Stimulated activated naive CD4-positive, alpha-beta T cell (primary cell): ENCODE measurements at regions not wholly inside any gene's neighbourhood (a gene's known extent, or its start where the extent isn't known, plus 50 kb on each side); places are given as distances from the start of the nearest gene placed in this dataset.
"Not testable (repeated sequence)": the region's sequence is repeated elsewhere in the genome, so short reads cannot be mapped to it uniquely, and the experiment has no call there.

Experiments
- DNase-seq, 6 experiments: peaks; one replicate each; lab custom pipeline; 2025; lab: John Stamatoyannopoulos, UW

DNA sequence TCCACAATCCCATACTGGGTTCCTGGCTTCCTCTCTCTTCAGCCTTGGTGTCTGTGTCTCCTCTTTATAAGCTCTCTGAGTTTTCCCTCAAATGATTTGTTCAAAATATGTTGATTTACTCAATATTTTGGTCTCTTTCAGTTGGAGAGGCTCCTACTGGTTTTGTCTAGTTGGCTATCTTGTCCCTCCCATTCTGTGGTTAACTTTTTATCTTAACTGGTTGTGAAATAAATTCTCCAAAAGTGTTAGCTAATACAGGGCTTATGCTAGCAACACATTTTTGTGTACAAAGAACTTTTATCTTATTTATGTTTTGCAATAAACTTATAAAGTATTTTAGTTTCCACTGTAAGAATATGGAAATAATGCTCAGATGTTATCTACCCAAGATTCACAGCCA is 200.9 kb downstream of the AASDHPPT start:
- no peak for DNase-seq

DNA sequence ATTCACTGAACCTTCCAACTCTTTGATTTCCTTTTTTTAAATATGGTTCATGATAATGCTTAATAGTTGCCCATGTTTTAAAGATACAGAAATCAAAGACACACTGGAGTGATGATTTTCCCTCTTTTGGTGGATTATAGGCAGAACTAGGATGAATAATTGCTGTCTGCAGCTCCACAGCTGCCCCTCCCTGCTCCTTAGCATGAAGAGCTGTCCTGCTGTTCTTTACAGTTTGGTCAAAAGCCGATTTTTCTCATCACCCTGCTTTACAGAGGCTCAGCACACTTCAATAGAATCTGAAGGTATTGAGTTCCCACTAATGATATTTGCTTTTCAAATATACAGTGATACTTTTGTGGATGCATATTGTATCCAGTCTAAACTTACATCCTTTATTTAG is 202.6 kb downstream of the AASDHPPT start:
- no peak for DNase-seq

DNA sequence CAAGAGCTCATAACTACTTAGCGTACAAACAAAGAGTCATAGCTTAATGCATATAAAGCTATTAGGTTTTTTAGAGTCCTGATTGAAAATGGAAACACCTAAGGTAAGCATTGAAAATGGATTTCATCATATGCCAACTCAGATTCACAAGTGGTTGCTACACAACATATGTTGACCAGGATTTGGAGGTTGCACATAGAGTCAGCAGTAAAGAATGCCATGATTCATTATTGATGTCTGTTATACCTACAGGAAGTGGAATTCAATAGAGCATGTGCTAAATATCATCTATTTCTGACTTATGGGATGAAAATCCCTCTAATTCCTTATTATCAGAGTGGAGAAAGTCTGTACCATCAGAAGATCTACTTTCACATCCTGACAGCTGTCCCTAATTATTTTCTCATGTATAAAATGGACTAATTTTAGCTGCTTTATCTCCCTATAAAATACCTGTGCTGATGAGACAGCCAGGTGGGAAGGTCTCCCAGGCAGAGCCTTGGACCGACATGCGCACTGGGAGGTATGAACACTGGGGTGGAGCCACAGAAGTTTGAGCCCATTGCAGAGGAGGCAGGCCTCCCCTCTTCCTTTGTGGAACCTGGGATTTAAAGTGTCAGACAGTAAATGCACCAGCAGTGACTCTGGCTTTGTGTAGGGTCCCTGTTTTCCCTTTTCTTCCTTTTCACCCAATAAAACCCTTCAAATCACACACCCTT is 204.2 kb downstream of the AASDHPPT start:
- no peak for DNase-seq

DNA sequence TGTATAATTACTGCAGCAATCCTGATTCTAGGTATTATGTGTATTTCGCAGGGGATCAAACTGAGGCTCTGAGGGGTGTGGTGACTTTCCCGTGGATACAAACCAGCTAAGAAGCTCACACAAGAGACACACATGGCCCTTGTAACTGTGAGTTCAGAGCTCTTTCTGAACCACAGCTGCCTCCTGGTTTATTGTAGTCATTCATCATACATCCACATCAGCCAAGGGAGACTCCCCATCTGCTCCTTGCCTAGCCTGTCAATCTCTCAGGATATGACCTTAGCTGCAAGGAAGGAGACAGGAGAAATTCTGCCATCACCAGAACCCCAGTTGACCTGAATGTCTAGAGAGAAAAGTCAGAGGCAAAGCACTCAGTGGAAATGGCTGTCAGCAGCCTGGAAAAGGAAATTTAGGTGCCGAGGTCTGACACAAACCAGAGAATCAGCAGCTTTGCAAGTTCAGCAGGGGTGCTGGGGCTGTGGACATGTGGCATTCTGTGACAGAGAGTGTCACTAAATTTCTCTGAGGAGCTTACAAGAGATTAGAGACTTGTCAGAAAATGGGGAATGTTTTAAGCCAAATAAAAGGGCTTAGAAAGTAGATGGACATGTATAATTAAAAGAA is 209.5 kb downstream of the AASDHPPT start:
- DNase-seq, result no peak

DNA sequence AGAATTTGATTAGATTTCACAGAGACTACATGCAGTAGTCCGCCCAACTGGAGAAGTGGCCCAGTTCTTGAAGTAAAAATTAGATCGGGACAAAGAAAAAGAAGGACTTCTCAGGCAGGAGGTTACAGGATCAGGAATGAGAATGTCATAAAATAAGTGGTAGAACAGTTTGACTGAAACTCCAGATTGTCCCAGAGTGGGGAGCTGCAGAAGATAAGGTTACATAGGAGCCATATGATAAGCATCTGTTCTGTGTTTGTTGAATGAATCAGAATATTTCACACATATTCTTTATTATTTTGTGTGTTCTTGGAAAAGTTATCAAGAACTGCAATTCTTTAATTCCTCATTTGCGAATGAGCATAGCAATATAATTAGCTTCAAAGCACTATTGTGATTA is 210.6 kb downstream of the AASDHPPT start:
- no peak for DNase-seq

DNA sequence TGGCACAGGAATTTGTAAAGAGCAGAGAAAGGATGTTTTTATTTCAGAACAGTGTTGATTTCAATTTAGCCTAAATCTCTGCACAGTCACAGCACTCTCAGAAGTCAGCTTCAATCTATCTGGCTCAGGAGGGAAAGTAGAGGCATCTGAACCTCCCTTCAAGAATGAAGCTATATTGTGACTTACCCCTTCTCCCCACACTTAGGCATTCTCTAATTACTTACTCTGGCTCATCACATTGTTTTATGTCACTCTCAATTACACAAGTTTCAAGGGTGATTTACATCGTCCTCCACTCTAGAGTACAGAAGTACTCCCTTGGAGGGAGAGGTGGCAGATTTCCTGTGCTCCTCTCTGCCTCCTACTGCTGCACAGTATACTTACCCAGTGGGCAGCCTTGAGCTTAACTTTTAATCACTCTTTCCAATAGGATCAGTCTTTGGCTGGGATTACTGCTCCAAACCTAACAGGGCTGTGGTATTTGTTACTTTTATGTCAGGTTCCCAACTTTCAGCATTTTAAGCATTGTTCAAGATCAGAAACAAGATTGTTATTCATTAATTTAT is 211.4 kb downstream of the AASDHPPT start:
- no peak for DNase-seq

DNA sequence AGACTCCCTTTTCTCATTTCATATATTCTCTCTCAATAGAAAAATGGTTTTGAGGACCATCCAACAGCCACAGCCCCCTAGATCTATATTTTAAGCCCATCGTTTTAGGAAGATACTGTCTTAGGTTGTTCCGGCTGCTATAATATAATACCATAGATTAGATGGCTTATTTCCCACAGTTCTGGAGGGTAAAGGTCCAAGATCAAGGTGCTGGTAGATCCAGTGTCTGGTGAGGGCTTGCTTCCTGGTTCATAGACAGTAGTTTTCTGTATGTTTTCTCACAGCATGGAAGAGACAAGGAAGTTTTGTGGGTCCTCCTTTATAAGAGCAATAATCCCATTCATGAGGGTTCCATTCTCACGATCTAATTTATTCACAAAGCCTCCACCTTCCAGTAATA is 215.1 kb downstream of the AASDHPPT start:
- DNase-seq, result no peak

DNA sequence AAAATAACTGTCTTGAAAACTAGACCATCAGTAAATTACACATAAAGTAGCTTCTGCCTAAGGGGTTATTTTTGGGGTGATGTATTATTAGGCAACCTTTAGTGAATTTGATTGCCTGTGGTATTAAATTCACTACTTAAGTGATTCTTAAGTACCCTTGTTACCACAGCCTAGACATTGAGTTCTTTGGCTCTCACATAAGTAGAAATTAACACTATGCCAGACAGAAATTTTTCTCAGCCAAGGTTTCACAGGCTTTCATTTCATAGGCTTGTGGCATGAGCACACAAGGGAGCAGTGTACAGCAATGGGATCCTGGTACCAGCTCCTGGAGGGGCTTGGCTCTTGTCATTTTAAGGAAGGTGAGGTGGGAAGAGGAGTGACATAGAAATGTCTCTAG is 218.5 kb downstream of the AASDHPPT start:
- DNase-seq, result no peak

DNA sequence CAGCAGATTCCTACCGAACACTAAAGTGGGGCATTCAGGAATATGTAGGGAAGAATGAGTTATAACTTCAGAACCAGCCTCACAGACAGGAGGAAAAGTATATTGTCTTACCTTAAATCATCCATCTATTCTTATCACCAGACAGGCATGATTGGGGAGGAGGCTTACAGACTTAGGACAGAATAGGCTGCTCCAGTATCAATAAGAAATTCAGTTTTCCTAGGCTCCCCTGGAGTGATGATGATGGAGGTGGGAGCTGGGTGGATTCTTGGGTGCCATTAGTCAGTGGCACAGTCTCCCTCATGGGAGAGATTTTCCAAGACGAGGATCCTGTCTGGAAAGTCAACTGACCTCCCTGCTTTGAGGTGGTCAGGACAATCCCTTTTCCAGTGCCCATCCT is 225.0 kb downstream of the AASDHPPT start:
- DNase-seq, result no peak

DNA sequence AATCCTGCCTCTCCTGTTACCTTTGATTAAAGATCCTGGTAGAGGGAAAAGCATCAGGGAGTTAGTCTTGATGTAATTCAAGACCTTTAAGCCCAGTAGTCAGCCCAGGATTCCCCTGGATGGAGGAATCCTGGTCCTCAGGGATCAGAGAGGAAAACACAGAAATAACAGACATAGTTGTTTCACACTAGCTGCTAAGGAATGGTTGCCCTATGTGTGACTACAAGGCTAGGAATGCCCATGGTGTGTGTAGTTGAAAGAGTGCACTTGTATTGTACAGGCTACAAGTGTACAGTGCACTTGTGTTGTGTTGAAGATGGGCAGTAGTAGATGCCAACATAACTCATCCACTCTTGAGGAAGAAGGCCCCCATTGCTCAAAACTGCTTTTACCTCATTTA is 226.8 kb downstream of the AASDHPPT start:
- DNase-seq, result no peak

DNA sequence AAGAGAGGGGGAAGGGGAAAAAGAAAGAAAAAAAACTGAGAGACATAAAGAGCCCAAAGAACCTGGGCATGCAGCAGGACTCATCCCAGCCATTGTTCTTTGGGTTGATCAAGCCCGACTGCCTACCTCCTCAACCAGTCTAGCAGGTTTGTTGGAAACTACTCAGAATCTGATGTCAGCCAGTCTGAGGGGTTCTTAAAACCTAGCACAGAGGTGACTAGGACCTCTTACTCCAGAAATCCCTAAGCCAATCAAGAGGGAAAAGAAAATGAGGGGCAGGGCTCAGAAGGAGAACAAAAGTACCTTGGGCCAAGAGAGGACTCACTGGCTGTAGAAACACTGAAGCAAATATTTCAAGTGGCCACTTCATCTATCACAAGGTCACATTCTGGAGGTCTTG is 228.0 kb downstream of the AASDHPPT start:
- no peak for DNase-seq

DNA sequence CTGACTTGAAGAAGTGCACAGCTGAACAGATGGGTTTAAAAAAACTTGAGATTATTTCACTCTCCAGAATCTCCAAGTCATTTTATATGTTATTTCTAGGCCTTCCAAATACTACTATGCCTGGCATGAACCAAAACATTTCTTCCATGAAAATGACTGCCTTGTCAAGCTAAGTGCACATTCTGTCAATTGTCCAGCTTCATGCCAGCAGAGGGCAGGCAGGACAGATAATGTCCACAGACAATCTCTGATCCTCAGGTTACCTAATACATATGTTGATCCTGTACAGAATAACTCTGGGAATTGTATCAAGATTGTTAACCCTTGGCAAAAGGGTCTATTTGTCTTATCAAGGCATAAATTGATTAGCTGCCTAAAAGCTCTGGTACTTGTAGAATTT is 229.5 kb downstream of the AASDHPPT start:
- no peak for DNase-seq

DNA sequence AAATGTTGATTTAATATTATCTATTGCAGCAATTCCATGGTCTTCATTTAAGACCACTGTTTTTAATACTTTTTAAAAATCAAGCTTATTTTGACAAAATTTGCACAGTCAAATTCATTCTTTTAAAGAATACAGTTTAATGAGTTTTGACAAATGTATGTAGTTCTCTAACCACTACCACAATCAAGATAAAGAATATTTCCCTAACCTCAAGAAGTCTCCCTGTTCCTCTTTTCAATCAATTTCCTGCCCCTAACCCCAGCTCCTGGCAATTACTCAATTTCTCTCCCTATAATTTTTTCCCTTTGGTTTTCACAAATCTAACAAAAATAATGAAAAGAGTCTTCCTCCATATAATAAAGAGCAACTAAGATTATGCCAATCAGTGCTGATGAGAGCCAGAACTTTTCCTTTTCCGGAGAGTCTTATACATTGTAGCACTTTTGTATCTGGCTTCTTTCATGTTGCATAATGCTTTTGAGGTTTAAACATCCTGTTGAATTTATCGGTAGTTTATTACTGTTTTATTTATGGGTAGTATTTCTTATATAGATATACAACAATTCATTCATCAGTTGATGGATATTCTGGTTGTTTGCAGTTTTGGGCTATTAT is 231.7 kb downstream of the AASDHPPT start:
- DNase-seq, result no peak

DNA sequence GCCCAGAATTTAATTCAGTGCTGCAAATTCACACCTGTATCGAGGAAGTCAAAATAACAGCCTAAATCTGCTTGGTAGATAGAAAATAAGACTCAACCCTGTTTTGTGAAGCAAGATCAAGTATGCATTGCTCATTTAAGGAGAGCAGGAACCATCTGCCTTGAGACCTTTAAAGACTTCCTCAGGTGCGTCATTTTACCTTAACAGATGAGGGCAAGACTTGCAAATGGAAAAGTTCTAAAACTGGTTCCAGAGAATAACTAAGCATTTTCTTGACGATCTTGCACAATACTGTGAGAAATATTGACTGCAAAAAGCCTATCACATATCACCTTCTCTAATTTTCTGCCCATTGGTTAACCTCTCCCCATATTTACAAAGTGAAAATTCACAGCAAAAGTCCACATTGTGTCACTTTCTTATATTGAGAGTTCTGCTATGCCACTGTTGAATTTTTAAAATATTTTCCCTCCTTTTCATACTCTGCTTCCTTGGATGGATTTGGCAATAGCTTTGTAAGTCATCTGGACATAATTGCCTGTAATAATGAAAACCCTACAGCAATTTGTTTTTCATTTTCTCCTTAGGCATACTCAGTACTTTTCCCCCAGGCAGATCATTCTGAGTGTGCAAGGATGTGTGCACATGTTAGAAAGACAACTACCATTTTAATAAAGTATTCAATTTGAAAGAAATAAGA is 234.2 kb downstream of the AASDHPPT start:
- no peak for DNase-seq

DNA sequence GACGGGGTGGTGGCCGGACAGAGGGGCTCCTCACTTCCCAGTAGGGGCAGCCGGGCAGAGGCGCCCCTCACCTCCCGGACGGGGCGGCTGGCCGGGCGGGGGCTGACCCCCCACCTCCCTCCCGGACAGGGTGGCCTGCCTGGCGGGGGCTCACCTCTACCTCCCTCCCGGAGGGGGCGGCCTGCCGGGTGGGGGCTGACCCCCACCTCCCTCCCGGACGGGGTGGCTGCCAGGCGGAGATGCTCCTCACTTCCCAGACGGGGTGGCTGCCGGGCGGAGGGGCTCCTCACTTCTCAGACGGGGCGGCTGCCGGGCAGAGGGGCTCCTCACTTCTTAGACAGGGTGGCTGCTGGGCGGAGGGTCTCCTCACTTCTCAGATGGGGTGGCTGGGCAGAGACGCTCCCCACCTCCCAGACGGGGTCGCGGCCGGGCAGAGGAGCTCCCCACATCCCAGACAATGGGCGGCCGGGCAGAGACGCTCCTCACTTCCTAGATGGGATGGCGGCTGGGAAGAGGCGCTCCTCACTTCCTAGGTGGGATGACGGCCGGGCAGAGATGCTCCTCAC is 239.8 kb downstream of the AASDHPPT start:
- DNase-seq, result not testable (repeated sequence)

DNA sequence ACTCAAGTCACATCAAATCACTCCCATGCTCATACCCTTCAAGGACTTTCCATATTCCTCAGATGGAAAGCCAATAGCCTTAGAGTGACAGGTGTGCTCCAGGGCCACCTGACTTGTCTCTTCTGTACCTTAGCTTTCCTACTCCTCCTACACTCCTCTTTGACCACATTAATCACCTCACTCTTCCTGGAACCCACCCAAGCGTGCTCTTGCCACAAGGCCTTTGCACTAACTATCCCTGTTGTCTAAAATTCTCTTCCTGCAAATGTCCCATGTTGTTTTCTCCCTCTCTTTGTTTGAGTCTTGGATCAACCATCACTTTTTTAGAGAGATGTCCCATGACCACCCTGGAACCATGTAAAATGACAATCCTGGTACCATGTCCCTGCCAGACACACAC is 244.1 kb downstream of the AASDHPPT start:
- DNase-seq, result no peak

DNA sequence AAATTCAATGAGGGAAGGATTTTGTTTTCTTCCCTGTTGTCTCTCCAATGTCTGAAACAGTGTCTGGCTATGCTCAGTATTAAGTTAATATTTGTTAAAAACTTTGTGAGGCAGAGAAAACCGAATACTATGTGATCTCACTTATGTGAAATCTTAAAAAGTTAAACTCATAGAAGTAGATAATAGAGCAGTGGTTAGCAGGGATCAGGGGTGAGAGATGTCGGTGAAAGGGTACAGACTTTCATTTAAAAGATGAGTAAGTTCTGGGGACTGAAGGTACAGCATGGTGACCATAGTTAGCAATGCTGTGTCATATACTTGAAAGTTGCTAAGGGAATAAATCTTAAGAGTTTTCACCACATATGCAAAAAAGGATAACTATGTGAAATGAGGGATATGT is 244.6 kb downstream of the AASDHPPT start:
- no peak for DNase-seq

DNA sequence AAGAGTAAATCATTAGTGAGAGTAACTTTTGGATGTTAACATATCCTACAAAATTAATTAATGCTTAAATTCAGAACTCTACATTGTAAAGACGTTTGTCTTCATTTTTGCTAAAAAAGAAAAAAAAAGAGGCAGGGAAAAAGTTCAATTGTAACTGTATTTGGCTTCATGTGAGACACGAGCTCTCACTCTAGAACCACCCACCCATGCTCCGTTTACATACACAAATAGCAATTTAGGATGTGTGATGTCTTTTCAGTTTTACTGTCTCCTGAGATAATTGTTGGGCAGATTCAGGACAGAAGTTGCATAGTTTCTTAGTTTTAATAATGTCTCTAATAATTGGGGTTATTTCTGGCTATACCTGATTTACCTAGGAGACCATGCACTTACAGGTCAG is 248.6 kb downstream of the AASDHPPT start:
- DNase-seq, result no peak

DNA sequence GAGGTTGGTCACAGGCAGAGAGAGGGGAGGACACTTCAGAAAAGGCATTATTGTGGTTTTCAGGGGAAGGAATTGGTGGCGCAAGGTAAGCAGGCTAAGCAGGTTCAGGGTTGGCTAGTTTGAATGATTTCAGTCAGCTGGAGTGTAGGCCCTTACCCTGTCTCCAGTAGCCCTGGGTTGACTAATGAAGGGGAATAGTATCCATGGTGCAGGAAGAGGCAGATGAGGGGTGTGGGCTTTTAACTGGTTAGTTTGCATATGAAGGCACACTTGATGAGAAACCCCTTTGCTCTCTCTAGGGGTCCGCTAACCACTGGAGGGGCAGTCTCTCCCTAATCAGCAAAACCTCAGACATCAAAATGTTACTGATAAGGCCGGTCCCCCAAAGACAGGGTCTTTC is 249.7 kb downstream of the AASDHPPT start:
- DNase-seq, result no peak

DNA sequence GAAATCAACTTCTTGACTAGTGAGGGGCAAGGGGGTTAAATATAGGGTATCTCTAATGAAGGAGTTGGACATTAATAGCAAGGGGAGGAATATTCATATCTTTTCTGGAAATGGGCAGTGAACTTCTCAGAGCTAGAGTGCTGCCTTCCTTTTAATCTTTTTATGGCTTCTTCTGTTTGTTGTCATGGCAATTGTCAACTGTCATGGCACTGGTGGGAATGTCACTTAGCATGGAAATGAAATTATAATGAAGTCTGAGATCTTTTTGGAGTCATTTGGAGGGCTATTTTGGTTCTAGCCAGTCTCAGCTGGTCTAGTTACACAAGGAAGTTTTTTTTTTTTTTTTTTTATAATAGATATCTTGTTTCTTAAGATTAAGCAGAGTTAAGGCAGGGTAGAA is 250.2 kb downstream of the AASDHPPT start:
- no peak for DNase-seq

DNA sequence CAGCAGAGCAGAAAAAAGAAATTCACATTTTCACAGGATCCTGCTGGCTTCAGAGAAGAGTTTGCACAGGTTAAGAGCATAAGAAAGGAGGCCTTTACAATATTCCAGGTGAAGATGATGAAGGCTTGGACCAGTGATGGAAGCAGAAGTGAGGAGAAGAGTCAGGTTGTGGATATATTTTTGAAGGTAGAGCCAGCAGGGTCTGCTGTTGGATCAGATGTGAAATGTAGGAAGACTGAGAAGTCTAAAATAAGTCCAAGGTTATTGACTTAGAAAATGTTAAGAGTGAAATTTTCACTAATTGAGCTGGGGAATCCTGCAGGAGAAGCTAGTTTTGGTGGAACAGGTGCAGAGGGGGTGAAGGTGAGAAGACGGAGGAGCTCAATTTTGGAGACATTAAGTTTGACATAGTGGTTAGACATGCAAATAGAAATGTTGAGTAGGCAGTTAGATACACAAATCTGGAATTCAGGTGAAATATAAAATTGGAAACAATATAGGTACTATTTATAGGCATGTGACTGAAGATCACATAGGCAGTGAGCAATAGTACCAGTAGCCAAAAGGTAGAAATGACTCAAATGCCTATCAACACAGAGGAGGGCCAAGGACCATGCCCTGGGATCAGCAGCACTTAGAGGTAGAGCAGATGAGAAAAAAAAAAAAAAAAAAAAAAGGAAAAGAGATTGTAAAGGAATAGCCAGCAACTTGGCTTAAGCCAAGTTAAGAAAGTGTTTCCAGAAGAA is 252.0 kb downstream of the AASDHPPT start:
- no peak for DNase-seq

DNA sequence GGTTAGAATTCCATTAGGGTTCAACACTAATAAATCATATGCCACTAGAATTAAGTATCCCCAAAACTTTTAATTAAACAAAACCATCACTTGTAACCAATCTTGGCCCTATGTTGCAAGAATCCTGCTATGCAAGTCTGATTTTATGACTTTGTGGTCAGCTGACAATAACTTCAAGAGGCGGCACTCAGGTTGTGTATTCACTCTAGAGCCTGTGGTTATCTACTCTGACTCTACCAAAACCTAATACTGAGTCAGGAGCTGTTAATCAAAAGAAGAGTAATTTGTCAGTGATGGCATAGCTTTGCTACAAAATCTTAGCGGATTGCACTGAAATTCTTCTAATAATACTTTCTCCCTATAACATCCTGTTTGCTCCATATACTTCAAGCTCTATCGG is 253.7 kb downstream of the AASDHPPT start:
- DNase-seq, result no peak
